ENCODE measurements at regions not wholly inside any gene's neighbourhood (a gene's known extent, or its start where the extent isn't known, plus 50 kb on each side); places are given as distances from the start of the nearest gene placed in this dataset.
"Not testable (repeated sequence)": the region's sequence is repeated elsewhere in the genome, so short reads cannot be mapped to it uniquely, and the experiment has no call there.

DNA sequence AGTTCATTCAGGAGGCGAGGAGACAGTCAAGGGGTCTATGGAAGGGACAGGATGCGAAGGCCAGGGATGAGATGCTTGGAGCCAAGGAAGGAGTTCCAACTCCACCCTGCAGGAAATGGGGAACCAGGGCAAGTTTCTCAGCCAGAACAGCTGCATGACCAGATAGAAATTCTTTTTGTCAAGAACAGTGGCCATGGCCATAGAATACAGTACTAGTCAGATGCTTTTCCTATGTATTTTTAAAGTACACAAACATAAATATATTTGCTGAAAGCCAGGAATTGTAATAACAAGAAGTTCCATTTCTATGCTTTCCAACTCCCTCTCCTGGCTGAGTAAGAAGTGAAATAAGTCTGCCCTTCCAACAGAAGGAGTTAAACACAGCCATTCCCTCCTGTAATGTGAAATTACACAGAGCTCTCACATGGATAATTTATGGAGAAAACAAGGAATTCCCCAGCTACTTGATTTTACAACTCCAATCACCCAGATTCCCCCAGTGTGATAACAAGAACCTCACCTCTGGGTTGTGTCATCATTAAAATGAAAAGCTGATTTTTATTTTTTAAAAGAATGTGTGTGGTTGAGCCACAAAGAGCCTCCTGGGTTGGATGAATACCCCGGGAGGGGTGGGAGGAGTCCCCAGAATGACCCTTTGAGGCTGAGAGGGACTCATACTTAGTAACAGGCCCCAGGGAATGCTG is 124.6 kb upstream of the ARHGEF3 start:
- DNase-seq (ENCODE audit: low read depth in 2 of 2): no peak

DNA sequence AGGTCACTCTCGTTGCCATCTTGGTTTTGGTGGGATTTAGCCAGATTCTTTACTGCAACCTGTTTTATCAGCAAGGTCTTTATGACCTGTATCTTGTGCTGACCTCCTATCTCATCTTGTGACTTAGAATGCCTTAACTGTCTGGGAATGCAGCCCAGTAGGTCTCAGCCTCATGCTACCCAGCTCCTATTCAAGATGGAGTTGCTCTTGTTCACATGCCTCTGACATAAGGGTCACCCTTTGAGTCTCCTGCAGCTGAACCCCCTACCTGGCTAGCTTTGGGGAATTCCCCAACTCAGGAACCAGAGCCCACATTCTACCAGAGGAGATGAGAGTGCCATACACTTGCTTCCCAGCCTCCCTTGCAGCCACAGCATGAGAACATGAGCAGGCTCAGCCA is 123.0 kb upstream of the ARHGEF3 start:
- not testable (repeated sequence) for DNase-seq (ENCODE audit: low read depth in 2 of 2)

DNA sequence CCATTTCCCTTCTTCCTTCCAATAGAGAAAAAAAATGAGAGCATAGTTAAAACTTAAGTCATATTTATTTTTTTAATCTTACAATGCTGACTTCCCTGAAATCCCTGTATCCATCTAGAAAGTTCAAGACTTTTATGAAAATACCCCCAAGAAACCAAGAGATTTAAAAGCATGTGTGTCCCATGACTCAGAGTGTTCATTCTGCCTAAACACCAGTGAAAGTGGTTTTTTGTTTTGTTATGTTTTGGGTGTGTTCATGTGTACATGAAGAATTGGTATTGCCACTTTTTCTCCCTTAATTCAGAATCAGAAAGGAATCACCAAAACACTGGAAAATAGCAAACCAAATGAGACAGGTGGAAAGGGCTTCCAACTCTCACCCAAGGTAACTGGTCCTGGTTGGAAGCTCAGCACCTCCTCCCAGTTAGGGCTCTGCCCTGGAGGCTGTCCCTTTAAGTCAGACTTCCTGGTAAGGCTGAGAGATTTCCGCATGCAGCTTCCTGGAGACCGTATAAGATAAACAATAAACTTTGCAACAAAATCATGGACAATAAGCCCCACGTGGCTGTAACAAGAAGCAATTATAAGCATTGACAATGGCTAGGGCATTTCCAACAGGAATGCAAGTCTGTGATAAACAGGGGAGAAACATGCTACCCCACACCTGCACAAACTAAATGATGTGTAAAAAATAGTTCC is 121.9 kb upstream of the ARHGEF3 start:
- DNase-seq (ENCODE audit: low read depth in 2 of 2): no peak

DNA sequence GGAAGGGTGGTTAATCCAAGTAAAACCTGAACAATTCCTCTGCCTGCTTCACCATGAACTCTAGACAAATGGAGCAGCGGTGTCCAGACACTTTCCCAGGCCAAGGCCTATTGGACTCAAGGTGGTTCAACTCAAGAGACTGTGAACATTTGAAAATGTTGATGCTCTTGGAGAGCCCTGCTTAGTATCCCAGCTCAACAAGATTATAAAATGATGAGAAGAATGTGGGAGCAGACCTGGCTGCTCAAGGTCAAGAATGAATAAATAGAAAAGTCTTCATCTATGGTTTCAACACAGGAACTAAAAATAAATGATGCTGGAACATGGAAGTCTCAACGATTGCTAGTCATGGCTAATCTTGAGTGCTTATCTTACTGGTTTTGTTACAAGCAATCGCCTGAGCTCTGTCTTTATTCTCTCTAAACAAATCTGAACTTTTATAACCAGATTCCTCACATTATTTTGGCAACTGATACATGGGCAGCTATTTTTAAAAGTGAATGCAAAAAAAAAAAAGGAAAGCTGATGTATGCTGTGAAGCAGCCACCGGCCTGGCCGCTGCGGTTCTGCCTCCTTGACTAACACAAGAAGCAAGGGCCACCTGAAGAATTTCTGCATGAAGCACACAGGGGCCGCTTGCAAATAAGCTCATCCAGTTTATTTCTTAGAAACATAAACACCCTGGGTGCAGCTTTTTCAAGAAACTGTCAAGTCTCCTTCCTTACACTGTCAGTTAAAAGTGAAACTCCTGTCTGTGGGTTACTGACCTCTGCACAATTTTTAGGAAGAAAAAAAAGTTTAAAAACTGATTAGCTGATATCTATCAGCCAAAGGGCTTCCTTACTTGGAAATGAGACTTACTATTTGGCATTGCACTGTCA is 120.1 kb upstream of the ARHGEF3 start:
- DNase-seq (ENCODE audit: low read depth in 2 of 2): no peak

DNA sequence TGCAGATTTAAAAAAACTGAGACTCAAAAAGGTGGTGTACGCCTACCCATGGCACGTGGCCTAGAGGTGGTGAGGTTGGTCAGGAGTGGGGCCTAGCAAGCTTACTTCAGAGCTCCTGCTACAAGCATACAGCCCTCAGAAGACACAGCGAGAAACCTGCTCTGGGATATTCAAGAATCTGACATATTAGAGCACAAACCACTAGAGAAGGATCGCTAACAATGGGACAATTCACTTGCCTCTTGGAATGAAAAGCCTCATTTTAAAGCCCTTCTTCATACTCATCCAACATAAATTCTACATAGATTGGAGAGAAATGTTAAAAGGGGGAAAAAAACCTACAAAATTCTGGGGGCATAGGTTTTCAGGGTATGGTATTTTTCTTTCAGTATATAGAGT is 118.0 kb upstream of the ARHGEF3 start:
- no peak for DNase-seq (ENCODE audit: low read depth in 2 of 2)

DNA sequence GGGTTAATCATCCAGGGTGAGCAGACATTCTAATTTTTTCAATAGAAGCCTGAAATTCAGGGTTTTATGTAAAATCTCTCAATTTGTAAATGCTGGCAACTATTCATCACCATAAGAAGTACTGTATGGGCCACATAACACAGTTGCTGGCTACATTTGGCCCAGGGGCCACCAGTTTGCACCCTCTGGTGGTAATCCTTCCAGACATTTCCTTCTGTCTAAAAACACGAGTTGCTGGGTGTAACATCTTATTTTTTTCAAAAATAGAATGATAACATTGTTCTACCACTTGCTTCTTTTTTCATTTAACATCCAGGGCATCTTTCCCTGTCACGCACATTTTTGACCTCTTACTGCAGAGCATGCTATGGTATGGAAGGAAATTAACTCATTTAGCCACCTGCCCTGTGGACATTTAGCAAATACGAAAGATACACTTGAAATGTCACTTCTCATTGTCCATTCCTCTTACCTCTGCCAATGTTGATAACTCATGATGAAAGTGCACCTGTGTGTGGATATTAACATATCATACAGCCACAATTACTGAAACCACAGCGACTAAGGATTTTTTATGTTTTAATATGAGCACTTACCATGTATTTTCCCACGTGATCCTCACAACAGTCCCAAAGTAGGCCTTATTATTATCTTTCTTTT is 117.5 kb upstream of the ARHGEF3 start:
- DNase-seq (ENCODE audit: low read depth in 2 of 2): no peak

DNA sequence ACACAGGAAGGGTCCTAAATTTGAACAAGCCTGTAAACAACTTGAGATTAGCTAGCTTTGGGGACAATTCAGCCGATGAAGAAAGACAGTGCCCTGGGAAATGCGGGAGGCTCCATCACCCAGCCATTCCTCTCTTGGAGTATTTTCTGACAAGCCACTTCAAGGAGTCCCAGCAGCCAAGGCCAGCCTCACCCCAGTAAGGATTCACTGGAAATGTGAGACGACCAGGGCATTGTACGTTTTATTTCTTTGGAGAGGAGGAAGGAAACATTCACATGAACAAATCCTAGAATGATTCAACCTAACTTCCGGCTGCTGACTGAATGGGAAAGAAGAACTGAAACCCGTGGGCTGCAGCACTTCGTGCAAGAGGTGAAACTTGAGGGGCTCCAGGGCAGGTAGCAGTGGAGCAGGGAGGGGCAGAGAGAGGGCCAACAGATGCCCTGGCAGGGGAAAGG is 116.4 kb upstream of the ARHGEF3 start:
- no peak for DNase-seq (ENCODE audit: low read depth in 2 of 2)

DNA sequence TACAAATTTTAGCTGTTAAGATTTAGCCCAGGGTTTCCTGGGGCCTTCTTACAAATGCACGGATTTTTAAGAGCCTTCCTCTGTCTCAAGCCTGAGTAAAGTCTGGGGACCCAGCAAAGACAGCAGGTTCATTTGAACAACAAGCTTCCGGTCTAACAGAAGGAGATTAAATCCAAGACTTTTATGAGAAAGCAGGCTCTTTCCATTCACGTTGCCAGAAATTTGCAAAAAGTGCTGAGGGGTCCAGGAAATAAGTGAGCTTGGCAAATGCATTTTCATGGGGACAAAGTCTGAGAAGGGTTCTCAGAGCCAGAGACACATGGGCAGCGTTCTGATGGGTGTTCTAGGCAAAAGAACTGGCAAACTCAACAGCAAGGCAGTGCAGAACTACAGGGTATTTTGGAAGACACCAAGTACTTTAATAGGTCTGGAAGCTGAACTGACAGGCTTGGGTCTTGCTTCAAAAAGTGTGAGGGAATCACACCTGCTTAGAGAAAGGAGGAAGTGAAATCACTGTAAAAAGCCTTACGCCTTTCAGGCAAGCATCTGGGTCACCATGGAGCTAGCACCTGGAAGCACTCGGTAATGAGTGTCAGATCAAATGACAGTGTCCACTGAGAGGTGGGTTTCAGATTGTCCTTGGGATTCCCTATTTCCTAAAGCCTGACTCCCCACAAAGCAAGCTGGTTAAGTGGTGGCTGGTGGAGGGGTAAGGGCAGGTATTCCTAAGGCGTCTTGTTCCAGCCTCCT is 115.8 kb upstream of the ARHGEF3 start:
- DNase-seq (ENCODE audit: low read depth in 2 of 2): no peak

DNA sequence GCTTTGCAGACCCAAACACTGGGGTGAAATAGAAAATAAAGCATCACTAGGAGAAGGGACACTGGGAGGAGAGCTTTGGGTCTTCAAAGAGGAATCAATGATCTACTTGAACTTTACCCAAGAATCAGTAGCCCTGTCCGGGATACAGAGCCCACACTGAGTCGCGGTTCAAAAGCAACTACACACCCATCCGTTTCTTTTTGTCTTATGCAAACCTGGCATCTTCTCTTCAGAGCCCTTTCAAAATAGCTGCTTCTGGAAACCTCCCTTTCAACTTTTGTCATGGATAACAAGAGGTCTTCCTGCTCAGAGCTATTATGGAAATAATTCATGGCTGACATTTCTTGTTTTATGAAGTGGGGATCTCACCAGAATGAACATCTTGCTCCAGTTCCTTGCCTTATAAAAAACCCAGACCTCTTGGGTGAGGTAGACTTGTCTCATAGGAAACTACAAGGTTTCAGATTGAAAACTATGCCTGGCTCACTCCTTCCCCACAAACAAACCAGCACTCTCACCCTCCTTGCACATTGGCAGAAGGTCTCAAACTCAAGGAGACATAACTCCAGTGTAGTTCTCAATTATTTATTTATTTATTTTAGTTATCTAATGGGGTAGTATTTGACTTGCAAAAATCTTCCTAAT is 115.1 kb upstream of the ARHGEF3 start:
- no peak for DNase-seq (ENCODE audit: low read depth in 2 of 2)

DNA sequence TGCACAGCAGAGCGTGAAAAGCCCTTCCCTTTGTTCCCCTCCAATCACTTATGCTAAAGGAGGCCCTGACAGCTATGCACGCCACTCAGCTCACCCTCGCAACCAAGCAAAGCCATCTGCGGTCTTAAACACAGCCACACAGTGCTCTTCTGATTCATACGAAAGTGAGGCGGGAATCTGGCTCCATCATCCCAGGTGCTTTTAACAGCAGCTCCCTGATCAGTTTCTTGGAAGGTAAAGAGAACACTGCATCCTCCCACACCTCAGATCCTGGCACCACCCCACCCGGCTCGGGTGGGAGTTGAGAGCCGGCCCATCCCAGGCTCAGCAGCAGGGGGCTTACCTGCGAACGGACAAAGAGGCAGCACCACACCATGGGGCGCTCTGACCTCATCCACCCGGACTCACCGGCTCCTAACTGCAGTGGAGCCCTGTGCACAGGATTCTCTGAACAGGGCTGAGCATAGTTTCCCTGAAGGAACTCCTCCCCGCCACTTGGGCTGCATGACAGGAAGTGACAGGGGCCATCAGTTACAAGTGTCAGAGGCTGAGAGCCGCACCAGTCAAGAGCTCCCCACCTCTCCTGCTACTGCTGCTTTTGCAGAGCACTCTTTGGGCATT is 114.3 kb upstream of the ARHGEF3 start:
- peak in 1 of 2 donors; percentile 22 for DNase-seq (ENCODE audit: low read depth in 2 of 2)

DNA sequence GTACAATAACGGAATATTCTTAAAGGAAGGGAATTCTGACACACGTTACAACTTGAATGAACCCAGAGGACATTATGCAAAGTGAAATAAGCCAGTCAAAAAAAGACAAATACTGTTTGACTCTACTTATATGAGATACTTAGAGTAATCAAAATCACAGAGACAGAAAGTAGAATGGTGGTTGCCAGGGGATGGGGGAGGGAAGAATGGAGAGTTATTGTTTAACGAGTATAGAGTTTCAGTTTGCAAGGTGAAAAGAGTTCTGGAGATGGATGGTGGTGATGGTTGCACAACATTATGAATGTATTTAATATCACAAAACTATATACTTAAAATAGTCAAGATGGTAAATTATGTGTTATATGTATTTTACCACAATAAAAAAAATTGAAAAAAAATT is 112.9 kb upstream of the ARHGEF3 start:
- DNase-seq (ENCODE audit: low read depth in 2 of 2): no peak

DNA sequence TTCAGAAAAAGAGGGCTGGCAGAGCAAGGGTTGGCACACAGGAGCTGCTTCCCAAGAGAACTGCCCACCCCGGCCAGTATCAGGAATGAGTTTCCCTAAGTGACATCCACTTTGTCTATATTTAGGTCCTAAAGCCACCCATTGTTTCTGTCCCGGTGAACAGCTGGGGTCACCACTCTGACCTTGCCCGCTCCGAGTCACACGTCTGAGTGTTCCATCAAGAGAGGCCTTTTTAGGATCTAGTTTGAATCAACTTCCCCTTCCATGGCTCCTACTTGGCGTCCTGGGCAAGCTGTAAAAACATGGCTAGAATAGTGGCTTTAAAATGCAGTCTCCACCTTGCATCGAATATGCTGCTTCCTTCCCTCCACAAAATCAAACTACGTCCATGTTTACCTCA is 109.6 kb upstream of the ARHGEF3 start:
- no peak for DNase-seq (ENCODE audit: low read depth in 2 of 2)

DNA sequence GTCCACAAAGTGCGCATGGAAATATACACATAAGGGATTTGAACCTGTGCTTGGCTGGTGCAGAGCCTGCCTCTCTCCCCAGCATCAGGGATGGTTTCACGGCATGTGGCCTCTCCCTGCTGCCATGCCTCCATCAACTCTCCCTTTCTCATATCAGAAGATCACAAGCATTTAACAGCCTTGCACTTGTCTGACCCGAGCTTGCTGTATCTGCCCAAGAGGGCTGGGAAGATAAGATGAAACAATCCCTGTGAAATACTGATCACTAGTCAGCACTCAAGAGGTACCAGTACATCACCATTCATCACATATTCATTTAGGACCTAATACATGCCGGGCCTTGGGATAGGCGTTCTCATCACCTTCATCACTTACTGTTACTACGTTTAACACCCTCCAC is 107.6 kb upstream of the ARHGEF3 start:
- no peak for DNase-seq (ENCODE audit: low read depth in 2 of 2)

DNA sequence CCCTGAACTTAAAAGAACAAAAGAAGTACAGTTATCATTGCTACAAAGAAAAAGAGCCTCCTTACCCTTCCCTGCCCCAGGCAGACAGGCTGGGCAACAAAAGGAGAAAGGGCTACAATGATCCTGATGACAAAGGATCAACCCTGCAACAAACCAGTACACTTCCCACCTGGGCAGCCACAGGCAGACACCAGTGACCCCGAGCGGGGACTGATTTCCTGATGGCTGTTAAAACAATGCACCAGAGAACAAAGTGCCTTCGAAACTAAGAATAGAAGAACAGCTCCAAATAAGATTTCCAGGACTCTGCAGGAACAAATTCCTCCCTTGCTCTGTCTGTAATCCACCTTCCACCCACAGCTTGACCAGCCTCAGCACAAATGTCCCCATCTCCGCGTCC is 106.3 kb upstream of the ARHGEF3 start:
- no peak for DNase-seq (ENCODE audit: low read depth in 2 of 2)

DNA sequence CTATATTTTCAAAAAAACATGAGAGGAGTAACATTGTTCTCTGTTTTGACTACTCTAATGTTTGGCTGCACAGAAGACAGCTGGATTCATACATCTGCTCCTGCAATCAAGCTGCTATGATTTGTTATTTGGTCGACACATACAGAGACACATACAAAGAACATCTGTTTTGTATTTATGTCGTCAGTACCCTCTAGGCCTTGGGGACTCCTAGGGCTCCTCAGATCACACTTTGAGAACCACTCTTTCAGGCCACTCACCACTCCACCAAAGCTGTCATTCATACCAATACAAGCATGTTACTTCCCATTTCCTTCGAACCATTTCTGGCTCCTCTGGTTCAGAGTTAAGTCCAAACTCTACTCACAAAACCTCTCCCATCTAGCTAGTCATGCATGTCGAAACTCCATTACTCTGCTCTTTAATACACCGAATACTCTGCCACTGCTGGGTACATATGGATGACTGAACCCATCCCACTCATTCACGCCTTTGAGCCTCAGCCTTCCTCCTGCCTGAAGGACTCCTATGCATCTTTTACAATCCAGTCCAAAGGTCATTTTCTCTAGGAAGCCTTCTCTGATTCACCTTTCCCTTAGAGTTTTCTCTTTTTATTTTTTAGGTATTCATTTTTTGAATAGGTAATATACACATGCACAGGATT is 102.9 kb upstream of the ARHGEF3 start:
- DNase-seq (ENCODE audit: low read depth in 2 of 2): no peak

DNA sequence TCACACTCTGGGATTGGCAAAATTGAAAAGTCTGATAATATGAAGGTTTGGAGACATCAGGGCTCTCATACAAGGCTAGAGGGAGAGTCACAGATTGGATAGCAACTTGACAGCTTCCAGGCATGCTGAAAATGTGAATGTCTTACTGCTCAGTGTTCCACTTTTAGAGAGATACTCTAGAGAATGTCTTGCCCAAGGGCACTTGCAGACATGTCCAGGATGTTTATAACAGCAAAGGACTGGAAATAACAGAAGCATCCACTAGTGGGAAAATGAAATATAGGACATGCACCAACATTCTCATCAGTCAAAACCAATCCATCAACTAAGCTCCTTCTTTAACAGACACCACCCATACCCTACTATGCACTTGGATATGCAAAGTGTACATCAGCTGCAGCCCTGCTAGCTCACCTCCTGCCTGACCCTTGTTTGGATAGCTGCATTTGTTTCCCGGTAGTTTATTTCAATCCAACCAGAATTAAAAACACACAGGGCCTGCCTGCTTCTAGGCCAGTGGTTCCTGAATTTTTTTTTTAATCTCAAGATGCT is 101.6 kb upstream of the ARHGEF3 start:
- no peak for DNase-seq (ENCODE audit: low read depth in 2 of 2)

DNA sequence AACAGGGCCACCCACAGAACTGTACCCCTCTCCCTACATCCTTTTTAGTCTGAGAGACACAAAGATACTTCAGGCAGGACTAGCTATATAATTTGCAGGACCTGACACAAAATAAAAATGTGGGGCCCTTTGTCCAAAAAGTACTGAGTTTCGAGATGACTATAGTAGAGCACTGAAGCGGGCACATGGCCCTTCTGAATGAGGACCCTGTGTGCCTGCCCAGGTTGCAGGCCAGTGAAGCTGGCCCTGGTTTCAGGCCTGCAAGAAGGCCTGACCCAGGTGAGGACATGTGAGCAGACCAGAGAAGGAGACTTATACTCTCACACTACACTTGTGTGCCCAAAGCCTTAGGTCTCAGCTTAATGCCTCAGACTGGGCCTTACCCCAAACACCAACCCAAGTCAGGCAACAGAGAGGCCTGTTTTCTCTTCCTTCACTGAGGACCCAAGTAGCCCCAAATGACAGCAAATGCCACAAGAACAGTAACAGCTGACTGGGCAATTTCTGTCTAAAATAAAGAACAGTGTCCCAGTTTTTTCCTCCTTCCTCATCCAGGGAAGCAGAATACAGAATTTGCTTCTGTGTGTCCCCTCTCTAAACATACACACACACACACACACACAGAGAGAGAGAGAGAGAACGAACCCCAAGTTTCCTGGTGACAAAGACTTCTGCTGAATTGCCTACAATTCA is 100.9 kb upstream of the ARHGEF3 start:
- DNase-seq (ENCODE audit: low read depth in 2 of 2): no peak

DNA sequence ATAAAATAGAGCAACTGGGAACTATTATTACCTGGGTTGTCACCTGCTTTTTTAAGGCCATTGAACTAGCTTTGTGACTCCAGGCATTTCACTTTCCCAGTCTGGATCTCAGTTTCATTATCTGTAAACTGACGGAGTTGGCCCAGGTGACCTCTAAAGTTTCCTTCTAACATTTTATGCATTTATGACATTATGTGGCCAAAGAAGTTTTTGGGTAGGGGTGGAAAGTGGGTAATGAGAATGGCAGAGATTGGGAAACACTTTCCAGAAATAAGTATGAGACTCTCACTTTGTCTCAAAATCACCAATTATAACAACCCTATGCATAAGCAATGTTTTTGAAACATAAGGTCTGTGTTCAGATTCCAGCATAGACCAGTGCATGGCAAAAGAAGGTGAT is 99.1 kb upstream of the ARHGEF3 start:
- no peak for DNase-seq (ENCODE audit: low read depth in 2 of 2)

DNA sequence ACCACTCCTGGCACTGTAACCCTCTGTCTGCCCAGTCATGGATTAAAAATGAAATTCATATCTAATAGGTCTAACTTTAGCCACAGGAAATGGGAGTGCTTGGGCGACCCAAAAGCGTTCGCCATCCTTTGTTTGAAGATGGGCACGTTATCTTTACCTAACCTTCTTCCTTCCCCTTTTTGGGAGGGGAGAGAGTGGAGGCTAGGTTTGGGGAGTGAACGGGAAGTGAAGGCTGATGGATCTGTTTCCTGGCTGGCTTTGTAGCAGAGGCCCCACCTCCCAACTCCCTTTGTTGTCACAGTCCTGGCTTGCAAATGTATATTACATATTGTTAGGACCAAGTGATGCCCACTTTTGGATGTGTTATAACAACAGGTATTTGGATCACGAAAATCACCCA is 98.1 kb upstream of the ARHGEF3 start:
- DNase-seq (ENCODE audit: low read depth in 2 of 2): no peak
